ENCODE measurements at regions not wholly inside any gene's neighbourhood (a gene's known extent, or its start where the extent isn't known, plus 50 kb on each side); places are given as distances from the start of the nearest gene placed in this dataset.

DNA sequence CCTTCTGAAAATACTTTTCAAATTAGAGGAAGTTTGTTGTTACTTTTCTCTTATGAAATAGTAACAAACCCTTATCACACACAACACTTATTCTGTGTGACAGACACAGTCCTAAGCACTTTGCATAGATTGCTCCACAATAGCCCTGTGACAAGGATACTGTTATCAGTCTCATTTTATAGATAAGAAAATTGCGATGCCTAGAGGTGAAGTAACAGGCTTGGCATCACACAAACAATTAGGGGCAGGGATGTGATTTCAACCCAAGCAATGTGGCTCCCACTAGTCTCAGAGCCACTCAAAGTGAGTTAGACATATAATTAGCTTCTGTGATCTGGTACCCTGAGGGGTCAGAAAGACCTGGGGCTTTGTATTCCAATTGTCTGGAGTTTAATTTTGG lies 339.9 kb downstream of the FBXO8 start:
- no peaks in the 10 kb centered on the region for H3K27me3 ChIP-seq (ENCODE audit: insufficient read depth, low read length, poor library complexity)
- no peaks in the 10 kb centered on the region for H3K36me3 ChIP-seq (ENCODE audit: control insufficient read depth, insufficient read depth, low read length)
- no peak overlapping the region for H3K4me3 ChIP-seq (ENCODE audit: low read length)
- H4K5ac ChIP-seq (ENCODE audit: low read length) = no peak overlapping the region
- no peaks in the 10 kb centered on the region for H3K79me2 ChIP-seq (ENCODE audit: control insufficient read depth, insufficient read depth, low read length)
- no peak overlapping the region for H4K8ac ChIP-seq (ENCODE audit: low read depth, low read length)
- H3K4ac ChIP-seq (ENCODE audit: low read depth, low read length) = no peak overlapping the region
- no peak overlapping the region for H3K9ac ChIP-seq (ENCODE audit: low read length)
- no peak overlapping the region for H2AK5ac ChIP-seq (ENCODE audit: low read length)
- no peak overlapping the region for H3K4me2 ChIP-seq (ENCODE audit: low read length)
- H3K4me1 ChIP-seq (ENCODE audit: control insufficient read depth, low read depth, low read length) = peaks cover 5% of the 10 kb centered on the region
- no peak overlapping the region for H2BK120ac ChIP-seq (ENCODE audit: low read depth, low read length)
- H3K23ac ChIP-seq (ENCODE audit: low read length) = no peak overlapping the region
- H3K79me1 ChIP-seq (ENCODE audit: low read length) = no peaks in the 10 kb centered on the region
- no peak overlapping the region for H2BK15ac ChIP-seq (replicated peaks; ENCODE audit: low read depth)
- no peak overlapping the region for H2BK5ac ChIP-seq (ENCODE audit: low read length)
- no peak overlapping the region for H3K27ac ChIP-seq (ENCODE audit: low read depth, low read length)
- no CpG with 5 or more reads among the region's 1 CpG for WGBS (ENCODE audit: extremely low coverage, insufficient coverage, low lambda C conversion rate)
- DNase-seq = peak; percentile 93
- H3K56ac ChIP-seq (ENCODE audit: low read length) = no peak overlapping the region
- H3K18ac ChIP-seq (ENCODE audit: low read length) = no peak overlapping the region

DNA sequence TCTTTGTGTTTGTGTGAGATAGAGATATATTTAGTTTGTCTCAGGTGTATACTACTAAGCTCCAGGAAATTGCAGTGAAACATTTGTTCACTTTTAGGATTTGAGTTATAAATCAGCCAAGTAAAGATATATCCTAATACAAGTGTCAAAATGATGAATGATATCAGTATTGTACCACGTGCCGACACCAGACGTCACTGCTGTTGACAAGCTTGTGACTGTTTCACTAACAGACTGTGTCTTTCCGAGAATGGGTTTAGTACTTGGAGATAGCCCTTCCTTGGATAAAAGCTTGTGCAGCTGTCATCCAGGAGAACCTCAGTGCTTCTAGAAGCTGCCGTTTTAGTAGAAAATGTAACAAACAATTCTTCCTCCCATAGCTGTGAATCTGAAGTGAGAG lies 343.3 kb downstream of the FBXO8 start:
- H3K4me1 ChIP-seq (ENCODE audit: control insufficient read depth, low read depth, low read length) = peaks cover 10% of the 10 kb centered on the region
- no peak overlapping the region for H3K4ac ChIP-seq (ENCODE audit: low read depth, low read length)
- no peak overlapping the region for H4K5ac ChIP-seq (ENCODE audit: low read length)
- peak overlapping the region; percentile 46 for H3K56ac ChIP-seq (ENCODE audit: low read length)
- H3K23ac ChIP-seq (ENCODE audit: low read length) = no peak overlapping the region
- no peak overlapping the region for H2AK5ac ChIP-seq (ENCODE audit: low read length)
- H3K79me1 ChIP-seq (ENCODE audit: low read length) = no peaks in the 10 kb centered on the region
- WGBS (ENCODE audit: extremely low coverage, insufficient coverage, low lambda C conversion rate) = no CpG with 5 or more reads among the region's 5 CpGs
- H3K4me2 ChIP-seq (ENCODE audit: low read length) = no peak overlapping the region
- peak overlapping the region; percentile 28 for H2BK5ac ChIP-seq (ENCODE audit: low read length)
- no peak overlapping the region for H3K4me3 ChIP-seq (ENCODE audit: low read length)
- H2BK15ac ChIP-seq (replicated peaks; ENCODE audit: low read depth) = no peak overlapping the region
- no peak overlapping the region for H4K8ac ChIP-seq (ENCODE audit: low read depth, low read length)
- H3K79me2 ChIP-seq (ENCODE audit: control insufficient read depth, insufficient read depth, low read length) = no peaks in the 10 kb centered on the region
- peak overlapping the region; percentile 56 for H3K18ac ChIP-seq (ENCODE audit: low read length)
- no peak for DNase-seq
- no peak overlapping the region for H2BK120ac ChIP-seq (ENCODE audit: low read depth, low read length)
- no peaks in the 10 kb centered on the region for H3K27me3 ChIP-seq (ENCODE audit: insufficient read depth, low read length, poor library complexity)
- no peak overlapping the region for H3K9ac ChIP-seq (ENCODE audit: low read length)
- H3K36me3 ChIP-seq (ENCODE audit: control insufficient read depth, insufficient read depth, low read length) = no peaks in the 10 kb centered on the region
- H3K27ac ChIP-seq (ENCODE audit: low read depth, low read length) = no peak overlapping the region

DNA sequence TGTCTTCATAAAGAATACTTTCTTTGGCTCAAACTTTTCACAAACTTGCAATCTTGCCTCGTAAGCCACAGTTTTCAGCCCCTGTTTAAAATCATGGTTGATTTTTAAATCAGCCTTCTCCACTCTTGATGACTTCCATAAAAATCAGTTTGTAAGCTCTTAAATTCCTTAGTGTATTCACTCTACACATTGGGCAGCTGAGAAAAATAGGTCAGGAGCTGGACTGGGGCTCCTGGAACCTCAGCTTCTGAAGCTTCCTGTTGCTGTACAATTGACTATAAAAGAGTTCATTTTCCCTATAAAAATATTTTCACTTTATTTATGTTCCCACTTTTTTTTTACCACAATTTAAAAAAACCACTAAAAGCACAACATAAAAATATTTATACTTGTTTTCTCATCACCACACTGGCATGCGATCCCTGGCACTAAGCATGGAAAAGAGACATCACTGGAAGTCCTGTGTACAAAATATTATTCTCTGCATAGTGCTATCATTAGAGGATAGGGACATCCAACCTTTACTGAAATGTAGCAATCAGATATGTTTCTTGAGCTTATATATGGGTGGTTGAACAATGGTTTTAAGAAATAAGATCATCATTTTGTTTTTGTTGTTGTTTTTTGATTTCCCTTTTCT lies 345.7 kb downstream of the FBXO8 start:
- peak overlapping the region; percentile 18 for H3K18ac ChIP-seq (ENCODE audit: low read length)
- no peak overlapping the region for H3K23ac ChIP-seq (ENCODE audit: low read length)
- H3K79me1 ChIP-seq (ENCODE audit: low read length) = no peaks in the 10 kb centered on the region
- no peak overlapping the region for H4K8ac ChIP-seq (ENCODE audit: low read depth, low read length)
- no peak overlapping the region for H3K56ac ChIP-seq (ENCODE audit: low read length)
- H3K9ac ChIP-seq (ENCODE audit: low read length) = no peak overlapping the region
- no peak overlapping the region for H3K4me2 ChIP-seq (ENCODE audit: low read length)
- no peak overlapping the region for H2AK5ac ChIP-seq (ENCODE audit: low read length)
- peak overlapping the region; percentile 61 for H2BK120ac ChIP-seq (ENCODE audit: low read depth, low read length)
- WGBS (ENCODE audit: extremely low coverage, insufficient coverage, low lambda C conversion rate) = no CpG with 5 or more reads among the region's 2 CpGs
- no peak for DNase-seq
- H3K79me2 ChIP-seq (ENCODE audit: control insufficient read depth, insufficient read depth, low read length) = no peaks in the 10 kb centered on the region
- H3K4me3 ChIP-seq (ENCODE audit: low read length) = no peak overlapping the region
- peaks cover 9% of the 10 kb centered on the region for H3K4me1 ChIP-seq (ENCODE audit: control insufficient read depth, low read depth, low read length)
- H4K5ac ChIP-seq (ENCODE audit: low read length) = no peak overlapping the region
- H3K36me3 ChIP-seq (ENCODE audit: control insufficient read depth, insufficient read depth, low read length) = no peaks in the 10 kb centered on the region
- no peak overlapping the region for H3K4ac ChIP-seq (ENCODE audit: low read depth, low read length)
- no peak overlapping the region for H3K27ac ChIP-seq (ENCODE audit: low read depth, low read length)
- no peak overlapping the region for H2BK15ac ChIP-seq (replicated peaks; ENCODE audit: low read depth)
- H3K27me3 ChIP-seq (ENCODE audit: insufficient read depth, low read length, poor library complexity) = no peaks in the 10 kb centered on the region
- H2BK5ac ChIP-seq (ENCODE audit: low read length) = no peak overlapping the region

DNA sequence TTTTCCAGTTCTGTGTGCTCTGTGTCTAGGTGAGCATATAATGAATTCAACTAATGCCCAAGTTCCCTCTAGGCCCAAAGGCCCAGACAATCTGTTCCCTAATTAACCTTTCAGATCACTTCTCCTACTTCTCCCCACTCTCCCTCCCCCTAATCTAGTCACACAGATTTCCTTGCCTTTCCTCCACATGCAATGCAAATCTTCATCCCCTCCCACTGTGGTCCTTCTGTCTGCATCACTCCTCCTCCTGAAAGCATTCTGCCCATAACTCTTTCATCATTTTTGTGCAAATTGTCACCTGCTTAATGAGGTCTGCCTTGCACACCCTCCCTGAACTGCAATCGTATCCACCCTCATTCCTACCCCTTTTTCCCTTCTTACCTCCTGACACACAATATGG lies 346.6 kb downstream of the FBXO8 start:
- H3K4me2 ChIP-seq (ENCODE audit: low read length) = no peak overlapping the region
- peak; percentile 36 for DNase-seq
- no peak overlapping the region for H3K4me3 ChIP-seq (ENCODE audit: low read length)
- no peak overlapping the region for H2BK15ac ChIP-seq (replicated peaks; ENCODE audit: low read depth)
- H3K56ac ChIP-seq (ENCODE audit: low read length) = peak overlapping the region; percentile 46
- H3K9ac ChIP-seq (ENCODE audit: low read length) = no peak overlapping the region
- peak overlapping the region; percentile 38 for H3K27ac ChIP-seq (ENCODE audit: low read depth, low read length)
- no CpG with 5 or more reads among the region's 1 CpG for WGBS (ENCODE audit: extremely low coverage, insufficient coverage, low lambda C conversion rate)
- H4K5ac ChIP-seq (ENCODE audit: low read length) = no peak overlapping the region
- no peak overlapping the region for H4K8ac ChIP-seq (ENCODE audit: low read depth, low read length)
- H2BK120ac ChIP-seq (ENCODE audit: low read depth, low read length) = no peak overlapping the region
- no peak overlapping the region for H3K4ac ChIP-seq (ENCODE audit: low read depth, low read length)
- no peaks in the 10 kb centered on the region for H3K79me2 ChIP-seq (ENCODE audit: control insufficient read depth, insufficient read depth, low read length)
- H2AK5ac ChIP-seq (ENCODE audit: low read length) = peak overlapping the region; percentile 43
- H3K27me3 ChIP-seq (ENCODE audit: insufficient read depth, low read length, poor library complexity) = no peaks in the 10 kb centered on the region
- H3K79me1 ChIP-seq (ENCODE audit: low read length) = no peaks in the 10 kb centered on the region
- H3K36me3 ChIP-seq (ENCODE audit: control insufficient read depth, insufficient read depth, low read length) = no peaks in the 10 kb centered on the region
- peak overlapping the region; percentile 70 for H2BK5ac ChIP-seq (ENCODE audit: low read length)
- no peak overlapping the region for H3K18ac ChIP-seq (ENCODE audit: low read length)
- H3K4me1 ChIP-seq (ENCODE audit: control insufficient read depth, low read depth, low read length) = peaks cover 7% of the 10 kb centered on the region
- no peak overlapping the region for H3K23ac ChIP-seq (ENCODE audit: low read length)

DNA sequence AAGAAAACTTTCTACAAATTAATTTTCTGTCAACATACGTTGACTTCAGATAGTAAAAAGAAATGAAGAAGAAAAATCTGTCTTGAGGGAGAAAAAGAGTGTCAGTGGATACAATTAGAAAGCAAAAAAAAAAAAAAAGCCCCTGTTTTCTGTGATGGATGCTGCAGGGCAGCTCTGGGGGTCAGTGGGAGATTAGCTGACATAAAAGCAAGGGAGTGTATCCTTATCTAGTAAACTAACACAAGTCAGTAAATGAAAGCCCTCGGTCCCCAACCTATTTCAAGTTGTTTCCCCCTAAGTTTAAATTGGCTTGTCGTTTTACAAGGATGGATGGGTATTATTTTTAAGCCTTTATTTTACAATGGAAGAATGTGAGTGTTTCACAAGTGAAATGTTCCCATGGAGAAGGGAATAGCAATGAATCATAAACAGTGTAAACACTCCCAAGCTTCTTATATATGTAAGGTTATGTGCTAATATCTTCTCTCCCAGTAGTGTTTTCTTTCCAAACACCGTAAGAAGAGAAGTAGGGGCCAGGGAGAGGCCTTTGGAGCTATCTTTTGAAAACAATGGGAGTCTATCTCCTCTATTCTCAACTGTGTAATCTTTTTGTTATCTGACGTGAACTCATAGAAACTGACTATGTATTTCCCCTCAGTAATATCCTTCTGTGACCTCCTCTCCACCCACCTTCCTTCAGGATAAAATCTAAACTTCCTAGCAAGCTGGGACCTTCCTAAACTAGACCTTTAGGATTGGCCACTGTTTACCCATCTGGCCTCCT lies 347.7 kb downstream of the FBXO8 start:
- H2AK5ac ChIP-seq (ENCODE audit: low read length) = no peak overlapping the region
- no peak overlapping the region for H3K4me2 ChIP-seq (ENCODE audit: low read length)
- H3K9ac ChIP-seq (ENCODE audit: low read length) = no peak overlapping the region
- WGBS (ENCODE audit: extremely low coverage, insufficient coverage, low lambda C conversion rate) = no CpG with 5 or more reads among the region's 5 CpGs
- no peak overlapping the region for H4K5ac ChIP-seq (ENCODE audit: low read length)
- H3K27ac ChIP-seq (ENCODE audit: low read depth, low read length) = peak overlapping the region; percentile 13
- H3K4me3 ChIP-seq (ENCODE audit: low read length) = no peak overlapping the region
- H3K79me1 ChIP-seq (ENCODE audit: low read length) = no peaks in the 10 kb centered on the region
- peak; percentile 54 for DNase-seq
- H2BK120ac ChIP-seq (ENCODE audit: low read depth, low read length) = no peak overlapping the region
- no peak overlapping the region for H3K18ac ChIP-seq (ENCODE audit: low read length)
- H3K79me2 ChIP-seq (ENCODE audit: control insufficient read depth, insufficient read depth, low read length) = no peaks in the 10 kb centered on the region
- H3K4me1 ChIP-seq (ENCODE audit: control insufficient read depth, low read depth, low read length) = peaks cover 7% of the 10 kb centered on the region
- H3K23ac ChIP-seq (ENCODE audit: low read length) = no peak overlapping the region
- H2BK5ac ChIP-seq (ENCODE audit: low read length) = no peak overlapping the region
- no peaks in the 10 kb centered on the region for H3K36me3 ChIP-seq (ENCODE audit: control insufficient read depth, insufficient read depth, low read length)
- H3K4ac ChIP-seq (ENCODE audit: low read depth, low read length) = no peak overlapping the region
- H2BK15ac ChIP-seq (replicated peaks; ENCODE audit: low read depth) = no peak overlapping the region
- no peak overlapping the region for H4K8ac ChIP-seq (ENCODE audit: low read depth, low read length)
- no peaks in the 10 kb centered on the region for H3K27me3 ChIP-seq (ENCODE audit: insufficient read depth, low read length, poor library complexity)
- H3K56ac ChIP-seq (ENCODE audit: low read length) = peak overlapping the region; percentile 46
